ENCODE measurements at regions not wholly inside any gene's neighbourhood (a gene's known extent, or its start where the extent isn't known, plus 50 kb on each side); places are given as distances from the start of the nearest gene placed in this dataset.

GRCh38 chr1:14522926-14523241, 75.6 kb upstream of the KAZN start:
- DNase-seq (ENCODE audit: low read depth in 2 of 2) = no peak

GRCh38 chr1:14524826-14525636, 73.5 kb upstream of the KAZN start:
- no peak for DNase-seq (ENCODE audit: low read depth in 2 of 2)

GRCh38 chr1:14529475-14529874, 69.0 kb upstream of the KAZN start:
- DNase-seq (ENCODE audit: low read depth in 2 of 2) = no peak

- DNase-seq (ENCODE audit: low read depth in 2 of 2) = no peak
These were observed 67.0 kb upstream of the KAZN start for GRCh38 chr1:14531519-14531918.

GRCh38 chr1:14535619-14536355, 62.7 kb upstream of the KAZN start:
- no peak for DNase-seq (ENCODE audit: low read depth in 2 of 2)

GRCh38 chr1:14538335-14538734, 60.1 kb upstream of the KAZN start:
- DNase-seq (ENCODE audit: low read depth in 2 of 2) = no peak

GRCh38 chr1:14539309-14539708, 59.2 kb upstream of the KAZN start:
- no peak for DNase-seq (ENCODE audit: low read depth in 2 of 2)

- no peak for DNase-seq (ENCODE audit: low read depth in 2 of 2)
These were observed 58.4 kb upstream of the KAZN start for GRCh38 chr1:14539953-14540563.

GRCh38 chr1:14541348-14541747, 57.1 kb upstream of the KAZN start:
- DNase-seq (ENCODE audit: low read depth in 2 of 2) = no peak

GRCh38 chr1:14543191-14543840, 55.2 kb upstream of the KAZN start:
- no peak for DNase-seq (ENCODE audit: low read depth in 2 of 2)

GRCh38 chr1:14544319-14544718, 54.2 kb upstream of the KAZN start:
- DNase-seq (ENCODE audit: low read depth in 2 of 2) = no peak

GRCh38 chr1:14545422-14546025, 53.0 kb upstream of the KAZN start:
- DNase-seq (ENCODE audit: low read depth in 2 of 2) = no peak

- no peak for DNase-seq (ENCODE audit: low read depth in 2 of 2)
These were observed 52.1 kb upstream of the KAZN start for GRCh38 chr1:14546416-14546815.
